ENCODE measurements at regions not wholly inside any gene's neighbourhood (a gene's known extent, or its start where the extent isn't known, plus 50 kb on each side); places are given as distances from the start of the nearest gene placed in this dataset.
"Not testable (repeated sequence)": the region's sequence is repeated elsewhere in the genome, so short reads cannot be mapped to it uniquely, and the experiment has no call there.

- no peak for DNase-seq
These were observed 68.7 kb upstream of the FGF3 start for GRCh38 chr11:69887841-69888427.

GRCh38 chr11:69888483-69889181, 69.4 kb upstream of the FGF3 start:
- peak; percentile 68 for DNase-seq

- no peak for DNase-seq
These were observed 70.4 kb upstream of the FGF3 start for GRCh38 chr11:69889400-69890318.

- no peak for DNase-seq
These were observed 71.3 kb upstream of the FGF3 start for GRCh38 chr11:69890476-69890875.

GRCh38 chr11:69891421-69892236, 72.4 kb upstream of the FGF3 start:
- no peak for DNase-seq

- no peak for DNase-seq
These were observed 73.2 kb upstream of the FGF3 start for GRCh38 chr11:69892237-69892985.

GRCh38 chr11:69892986-69893555, 73.9 kb upstream of the FGF3 start:
- DNase-seq = no peak

GRCh38 chr11:69893631-69894030, 74.4 kb upstream of the FGF3 start:
- DNase-seq = no peak

- DNase-seq = no peak
These were observed 75.0 kb upstream of the FGF3 start for GRCh38 chr11:69894181-69894611.

GRCh38 chr11:69894648-69895047, 75.4 kb upstream of the FGF3 start:
- no peak for DNase-seq

- no peak for DNase-seq
These were observed 77.0 kb upstream of the FGF3 start for GRCh38 chr11:69896250-69896649.

GRCh38 chr11:69898123-69898522, 78.9 kb upstream of the FGF3 start:
- no peak for DNase-seq

- no peak for DNase-seq
These were observed 81.0 kb upstream of the FGF3 start for GRCh38 chr11:69899957-69900821.

GRCh38 chr11:69900822-69901302, 81.6 kb upstream of the FGF3 start:
- not testable (repeated sequence) for DNase-seq

- no peak for DNase-seq
These were observed 83.1 kb upstream of the FGF3 start for GRCh38 chr11:69902337-69902736.

GRCh38 chr11:69903211-69903610, 84.0 kb upstream of the FGF3 start:
- DNase-seq = no peak

GRCh38 chr11:69904161-69904973, 85.2 kb upstream of the FGF3 start:
- DNase-seq = no peak

GRCh38 chr11:69904974-69905535, 85.8 kb upstream of the FGF3 start:
- no peak for DNase-seq
